GM12878 (cell line): ENCODE measurements at regions not wholly inside any gene's neighbourhood (a gene's known extent, or its start where the extent isn't known, plus 50 kb on each side); places are given as distances from the start of the nearest gene placed in this dataset.

Experiments used
- ATAC-seq: fragments of 200-7000 bp; cut with Tn5 transposase; 3 replicates; pipeline ENCODE4 v1.9.1; 2020; ENCODE audit warnings: mild to moderate bottlenecking, moderate library complexity
- BruUV-seq: library from RNA; stranded (reverse); fragments of 400-500 nt; replicated peaks from 2 replicates; lab custom pipeline; 2021; lab: Mats Ljungman, UMichigan
- CTCF ChIA-PET: fragments of 300-600 bp; sonication (Branson Sonifier 250); formaldehyde crosslinking; extraction: SDS; loops from one replicate; lab custom pipeline; 2021; ENCODE audit warnings: inconsistent platforms; lab: Yijun Ruan, JAX
- POLR2A ChIA-PET: fragments of 350-600 bp; formaldehyde crosslinking; extraction: SDS; loops from one replicate; lab custom pipeline; 2021; ENCODE audit warnings: inconsistent platforms; lab: Charles Lee
- RAD21 ChIA-PET: fragments of 300-600 bp; sonication (Branson Sonifier 250); formaldehyde crosslinking; loops from one replicate; lab custom pipeline; 2023; ENCODE audit warnings: antibody characterized with exemption; ENCODE audit not compliant: unreplicated experiment; lab: Charles Lee
- SMC1A ChIA-PET: fragments of 300-600 bp; sonication (Branson Sonifier 250); formaldehyde crosslinking; loops from one replicate; lab custom pipeline; 2023; ENCODE audit not compliant: unreplicated experiment, uncharacterized antibody; lab: Charles Lee
- DNase-seq: peaks from one replicate; pipeline ENCODE4 v3.0.0-alpha.2; 2011; ENCODE audit warnings: low read depth, low spot score
- FAIRE-seq: peaks from 3 replicates; lab custom pipeline; 2011; peaks lifted over from hg19 to GRCh38; lab: Jason Lieb, UNC
- H2AFZ ChIP-seq: 2 replicates; pipeline ENCODE4 v1.6.0; 2011; ENCODE audit warnings: low read depth, low read length, control low read depth; ENCODE audit not compliant: control insufficient read depth
- H3K27ac ChIP-seq: 2 replicates; pipeline ENCODE4 v1.5.1; 2011; ENCODE audit warnings: control low read depth; ENCODE audit not compliant: control insufficient read depth, insufficient read depth
- H3K27me3 ChIP-seq, 2 experiments: replicated peaks in 1 of 2; 2 replicates each; pipeline versions ENCODE4 v1.6.0 to v1.6.1; 2011; ENCODE audit warnings: low read length in 1 of 2; ENCODE audit not compliant: control insufficient read depth in 2 of 2, insufficient read depth in 2 of 2
- H3K36me3 ChIP-seq, 2 experiments: 2 replicates each; pipeline ENCODE4 v1.5.1; 2011; ENCODE audit warnings: low read length in 1 of 2; ENCODE audit not compliant: control insufficient read depth in 2 of 2, insufficient read depth in 2 of 2
- H3K4me1 ChIP-seq: 2 replicates; pipeline ENCODE4 v1.6.1; 2011; ENCODE audit warnings: mild to moderate bottlenecking, low read length, moderate library complexity, mixed read lengths; ENCODE audit not compliant: control insufficient read depth, insufficient read depth
- H3K4me2 ChIP-seq: 2 replicates; pipeline ENCODE4 v1.6.0; 2011; ENCODE audit warnings: control low read depth; ENCODE audit not compliant: control insufficient read depth, insufficient read depth
- H3K4me3 ChIP-seq: fragments of 200-600 bp; sonication (generic); 2 replicates; pipeline ENCODE4 v1.5.1; 2016
- H3K79me2 ChIP-seq: 2 replicates; pipeline ENCODE4 v1.6.0; 2011; ENCODE audit warnings: low read length; ENCODE audit not compliant: control insufficient read depth, insufficient read depth
- H3K9ac ChIP-seq: 2 replicates; pipeline ENCODE4 v1.8.0; 2011; ENCODE audit warnings: low read length, control low read depth, mixed read lengths; ENCODE audit not compliant: control insufficient read depth, insufficient read depth
- H3K9me3 ChIP-seq: replicated peaks from 3 replicates; pipeline ENCODE4 v1.5.1; 2011; ENCODE audit warnings: mild to moderate bottlenecking, low read length; ENCODE audit not compliant: control insufficient read depth, insufficient read depth
- H4K20me1 ChIP-seq: 2 replicates; pipeline ENCODE4 v1.6.0; 2011; ENCODE audit not compliant: control insufficient read depth, insufficient read depth
- ASH2L ChIP-seq: fragments of 300-600, 200-600 bp; sonication (generic); IDR thresholded peaks from 2 replicates; pipeline ENCODE4 v1.6.1; 2017; ENCODE audit warnings: low read depth, mild to moderate bottlenecking, borderline replicate concordance
- BCLAF1 ChIP-seq: fragments of 450-650 bp; IDR thresholded peaks from 2 replicates; pipeline ENCODE4 v1.6.1; 2017; ENCODE audit warnings: antibody characterized with exemption, mild to moderate bottlenecking, moderate library complexity
- BHLHE40 ChIP-seq, 2 experiments: fragments of 450-650 bp in 1 of 2; IDR thresholded peaks; 2 replicates each; pipeline ENCODE4 v1.6.1; 2011 to 2017; ENCODE audit warnings: low read depth in 2 of 2, borderline replicate concordance in 1 of 2, improper control_type of control experiment in 1 of 2, low read length in 1 of 2, mild to moderate bottlenecking in 1 of 2
- BMI1 ChIP-seq: fragments of 450-650 bp; IDR thresholded peaks from 2 replicates; pipeline ENCODE4 v1.6.1; 2016; ENCODE audit warnings: mild to moderate bottlenecking, moderate library complexity, borderline replicate concordance
- BRCA1 ChIP-seq: IDR thresholded peaks from 2 replicates; pipeline ENCODE4 v1.6.1; 2011; ENCODE audit warnings: low read depth, low read length, improper control_type of control experiment
- CBFB ChIP-seq: IDR thresholded peaks from 2 replicates; pipeline ENCODE4 v1.6.1; 2016; ENCODE audit warnings: antibody characterized with exemption, low read depth
- FOS ChIP-seq: IDR thresholded peaks from 3 replicates; pipeline ENCODE4 v1.6.1; 2011; ENCODE audit warnings: borderline replicate concordance; ENCODE audit not compliant: insufficient read length; ENCODE audit errors: extremely low read depth
- HDGF ChIP-seq: fragments of 450-650 bp; IDR thresholded peaks from 2 replicates; pipeline ENCODE4 v1.6.1; 2016; ENCODE audit warnings: antibody characterized with exemption
- JUNB ChIP-seq: IDR thresholded peaks from 2 replicates; pipeline ENCODE4 v1.6.1; 2016; ENCODE audit warnings: antibody characterized with exemption, mild to moderate bottlenecking
- MTA2 ChIP-seq: fragments of 450-650 bp; IDR thresholded peaks from 2 replicates; pipeline ENCODE4 v1.6.1; 2016; ENCODE audit warnings: low read depth, mild to moderate bottlenecking, moderate library complexity
- NR2C1 ChIP-seq: fragments of 450-650 bp; IDR thresholded peaks from 2 replicates; pipeline ENCODE4 v1.6.1; 2017; ENCODE audit warnings: antibody characterized with exemption, mild to moderate bottlenecking, moderate library complexity
- SMAD1 ChIP-seq: fragments of 450-650 bp; IDR thresholded peaks from 2 replicates; pipeline ENCODE4 v1.6.1; 2018; ENCODE audit warnings: mild to moderate bottlenecking, low read depth; ENCODE audit not compliant: partially characterized antibody
- SP1 ChIP-seq: IDR thresholded peaks from one replicate; pipeline ENCODE4 v1.6.1; 2011; ENCODE audit warnings: low read depth, low read length
- WRNIP1 ChIP-seq: IDR thresholded peaks from 2 replicates; pipeline ENCODE4 v1.6.1; 2011; ENCODE audit warnings: low read depth, low read length, improper control_type of control experiment, borderline replicate concordance
- ZNF274 ChIP-seq: IDR thresholded peaks from one replicate; pipeline ENCODE4 v1.8.0; 2011; ENCODE audit not compliant: insufficient read length, insufficient read depth
- WGBS: methylation state at CpG from one replicate; pipeline ENCODE4 v1.1.6; 2016; ENCODE audit warnings: low lambda C conversion rate; ENCODE audit not compliant: insufficient replicate concordance, insufficient coverage; ENCODE audit errors: missing lambda C conversion rate; 5-methylcytosine and 5-hydroxymethylcytosine counted together
- in situ Hi-C: fragments of 300-500 bp; cut with MboI; formaldehyde crosslinking; loops from 9 replicates; pipeline ENCODE4 v1.14.3; 2018; ENCODE audit warnings: mixed read lengths
- intact Hi-C: fragments of 100-400 bp; cut with micrococcal nuclease; formaldehyde crosslinking; loops from one replicate; pipeline ENCODE4 v1.14.2; 2022; ENCODE audit not compliant: unreplicated experiment
- TF ChIP-seq, protein P1 (sequence below): fragments of 450-650 bp; conservative IDR thresholded peaks from 2 replicates; pipeline ENCODE4 v1.6.1; 2017; ENCODE audit warnings: mild to moderate bottlenecking, moderate library complexity
- TF ChIP-seq, protein P2 (sequence below): fragments of 450-650 bp; formaldehyde crosslinking; IDR thresholded peaks from 2 replicates; pipeline ENCODE4 v1.4.0; 2020; ENCODE audit warnings: mild to moderate bottlenecking, moderate library complexity

- ATAC-seq: no peak
- FAIRE-seq: no peak
Measured at GRCh38 chr14:62614122-62614521, 431.1 kb downstream of the KCNH5 start.

More at GRCh38 chr14:62614122-62614521, 431.1 kb downstream of the KCNH5 start:
- Histone ChIP-seq H3K27me3 (no peaks in the 10 kb centered on the region), H3K4me1 (no peaks in the 10 kb centered on the region), H3K4me3 (no peak overlapping the region), H3K4me2 (no peak overlapping the region), H2AFZ (no peak overlapping the region), H3K79me2 (no peaks in the 10 kb centered on the region), H3K27ac (no peak overlapping the region), H3K9me3 (no peaks in the 10 kb centered on the region; the same call in 2 of the 3 replicates), H3K9ac (no peak overlapping the region), H3K36me3 (no peaks in the 10 kb centered on the region), H4K20me1 (no peaks in the 10 kb centered on the region)
- no TSS peak for BruUV-seq
- in situ Hi-C loops (no loop called here), intact Hi-C loops (no loop called here)
- DNase-seq: no peak
- SMC1A ChIA-PET: no interaction called here
- TF ChIP-seq, protein P1, sequence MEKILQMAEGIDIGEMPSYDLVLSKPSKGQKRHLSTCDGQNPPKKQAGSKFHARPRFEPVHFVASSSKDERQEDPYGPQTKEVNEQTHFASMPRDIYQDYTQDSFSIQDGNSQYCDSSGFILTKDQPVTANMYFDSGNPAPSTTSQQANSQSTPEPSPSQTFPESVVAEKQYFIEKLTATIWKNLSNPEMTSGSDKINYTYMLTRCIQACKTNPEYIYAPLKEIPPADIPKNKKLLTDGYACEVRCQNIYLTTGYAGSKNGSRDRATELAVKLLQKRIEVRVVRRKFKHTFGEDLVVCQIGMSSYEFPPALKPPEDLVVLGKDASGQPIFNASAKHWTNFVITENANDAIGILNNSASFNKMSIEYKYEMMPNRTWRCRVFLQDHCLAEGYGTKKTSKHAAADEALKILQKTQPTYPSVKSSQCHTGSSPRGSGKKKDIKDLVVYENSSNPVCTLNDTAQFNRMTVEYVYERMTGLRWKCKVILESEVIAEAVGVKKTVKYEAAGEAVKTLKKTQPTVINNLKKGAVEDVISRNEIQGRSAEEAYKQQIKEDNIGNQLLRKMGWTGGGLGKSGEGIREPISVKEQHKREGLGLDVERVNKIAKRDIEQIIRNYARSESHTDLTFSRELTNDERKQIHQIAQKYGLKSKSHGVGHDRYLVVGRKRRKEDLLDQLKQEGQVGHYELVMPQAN: no peak
- no peak for TF ChIP-seq FOS
- TF ChIP-seq BHLHE40 (IDR thresholded peaks at IDR 0.05; ENCODE audit: borderline replicate concordance in 1 of 2, low read depth in 2 of 2, low read length in 1 of 2): no peak
- TF ChIP-seq NR2C1: no peak
- no peak for TF ChIP-seq BCLAF1
- TF ChIP-seq HDGF: no peak
- TF ChIP-seq JUNB: no peak
- no peak for TF ChIP-seq SP1
- TF ChIP-seq CBFB: no peak
- no peak for TF ChIP-seq ZNF274
- TF ChIP-seq ASH2L: no peak
- TF ChIP-seq SMAD1: no peak
- TF ChIP-seq MTA2: no peak
- TF ChIP-seq BMI1: no peak
- TF ChIP-seq, protein P2, sequence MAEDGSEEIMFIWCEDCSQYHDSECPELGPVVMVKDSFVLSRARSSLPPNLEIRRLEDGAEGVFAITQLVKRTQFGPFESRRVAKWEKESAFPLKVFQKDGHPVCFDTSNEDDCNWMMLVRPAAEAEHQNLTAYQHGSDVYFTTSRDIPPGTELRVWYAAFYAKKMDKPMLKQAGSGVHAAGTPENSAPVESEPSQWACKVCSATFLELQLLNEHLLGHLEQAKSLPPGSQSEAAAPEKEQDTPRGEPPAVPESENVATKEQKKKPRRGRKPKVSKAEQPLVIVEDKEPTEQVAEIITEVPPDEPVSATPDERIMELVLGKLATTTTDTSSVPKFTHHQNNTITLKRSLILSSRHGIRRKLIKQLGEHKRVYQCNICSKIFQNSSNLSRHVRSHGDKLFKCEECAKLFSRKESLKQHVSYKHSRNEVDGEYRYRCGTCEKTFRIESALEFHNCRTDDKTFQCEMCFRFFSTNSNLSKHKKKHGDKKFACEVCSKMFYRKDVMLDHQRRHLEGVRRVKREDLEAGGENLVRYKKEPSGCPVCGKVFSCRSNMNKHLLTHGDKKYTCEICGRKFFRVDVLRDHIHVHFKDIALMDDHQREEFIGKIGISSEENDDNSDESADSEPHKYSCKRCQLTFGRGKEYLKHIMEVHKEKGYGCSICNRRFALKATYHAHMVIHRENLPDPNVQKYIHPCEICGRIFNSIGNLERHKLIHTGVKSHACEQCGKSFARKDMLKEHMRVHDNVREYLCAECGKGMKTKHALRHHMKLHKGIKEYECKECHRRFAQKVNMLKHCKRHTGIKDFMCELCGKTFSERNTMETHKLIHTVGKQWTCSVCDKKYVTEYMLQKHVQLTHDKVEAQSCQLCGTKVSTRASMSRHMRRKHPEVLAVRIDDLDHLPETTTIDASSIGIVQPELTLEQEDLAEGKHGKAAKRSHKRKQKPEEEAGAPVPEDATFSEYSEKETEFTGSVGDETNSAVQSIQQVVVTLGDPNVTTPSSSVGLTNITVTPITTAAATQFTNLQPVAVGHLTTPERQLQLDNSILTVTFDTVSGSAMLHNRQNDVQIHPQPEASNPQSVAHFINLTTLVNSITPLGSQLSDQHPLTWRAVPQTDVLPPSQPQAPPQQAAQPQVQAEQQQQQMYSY (CRISPR knock-in tag): no peak
- no peak for TF ChIP-seq WRNIP1
- TF ChIP-seq BRCA1: no peak
- CTCF ChIA-PET: interaction anchor here (0.9 kb wide), 1 partner anchor 14 kb away, joined by 3 read pairs; no protein-coding TSS in a partner anchor
- RAD21 ChIA-PET: no interaction called here
- POLR2A ChIA-PET: no interaction called here
- 0% methylated on average over 3 of the region's 3 CpGs for WGBS
